A204.1 (cell line): ENCODE measurements at regions not wholly inside any gene's neighbourhood (a gene's known extent, or its start where the extent isn't known, plus 50 kb on each side); places are given as distances from the start of the nearest gene placed in this dataset.
"Not testable (repeated sequence)": the region's sequence is repeated elsewhere in the genome, so short reads cannot be mapped to it uniquely, and the experiment has no call there.

Source experiments
- FAIRE-seq: peaks from 2 replicates; lab custom pipeline; 2012; peaks lifted over from hg19 to GRCh38; lab: Jason Lieb, UNC

DNA sequence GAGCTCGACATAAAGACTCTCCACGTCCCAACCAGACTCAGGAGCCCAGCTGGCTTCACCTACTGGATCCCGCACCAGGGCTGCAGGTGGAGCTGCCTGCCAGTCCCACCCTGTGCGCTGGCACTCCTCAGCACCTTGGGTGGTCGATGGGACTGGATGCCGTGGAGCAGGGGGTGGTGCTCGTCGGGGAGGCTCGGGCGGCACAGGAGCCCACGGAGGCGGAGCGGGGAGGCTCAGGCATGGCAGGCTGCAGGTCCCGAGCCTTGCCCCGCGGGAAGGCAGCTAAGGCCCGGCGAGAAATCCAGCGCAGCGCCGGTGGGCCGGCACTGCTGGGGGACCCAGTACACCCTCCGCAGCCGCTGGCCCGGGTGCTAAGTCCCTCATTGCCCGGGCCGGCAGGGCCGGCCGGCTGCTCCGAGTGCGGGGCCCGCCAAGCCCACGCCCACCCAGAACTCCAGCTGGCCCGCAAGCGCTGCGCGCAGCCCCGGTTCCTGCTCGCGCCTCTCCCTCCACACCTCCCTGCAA, 1520.7 kb downstream of the SUCLG1 start:
- FAIRE-seq: not testable (repeated sequence)

DNA sequence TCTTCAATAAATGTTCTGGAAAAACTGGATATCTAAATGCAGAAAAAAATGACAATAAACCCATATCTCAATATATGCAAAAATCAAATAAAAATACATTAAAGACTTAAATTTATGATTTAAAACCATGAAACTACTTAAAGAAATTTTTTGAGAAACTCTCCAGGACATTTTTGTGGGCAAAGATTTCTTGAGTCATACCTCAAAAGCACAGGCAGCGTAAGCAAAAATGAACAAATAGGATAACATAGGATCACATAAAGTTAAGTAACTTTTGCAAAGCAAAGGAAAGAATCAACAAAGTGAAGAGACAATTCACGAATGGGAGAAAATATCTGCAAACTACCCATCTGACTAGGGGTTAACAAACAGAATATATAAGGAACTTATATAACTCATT, 1545.5 kb downstream of the SUCLG1 start:
- FAIRE-seq: no peak

DNA sequence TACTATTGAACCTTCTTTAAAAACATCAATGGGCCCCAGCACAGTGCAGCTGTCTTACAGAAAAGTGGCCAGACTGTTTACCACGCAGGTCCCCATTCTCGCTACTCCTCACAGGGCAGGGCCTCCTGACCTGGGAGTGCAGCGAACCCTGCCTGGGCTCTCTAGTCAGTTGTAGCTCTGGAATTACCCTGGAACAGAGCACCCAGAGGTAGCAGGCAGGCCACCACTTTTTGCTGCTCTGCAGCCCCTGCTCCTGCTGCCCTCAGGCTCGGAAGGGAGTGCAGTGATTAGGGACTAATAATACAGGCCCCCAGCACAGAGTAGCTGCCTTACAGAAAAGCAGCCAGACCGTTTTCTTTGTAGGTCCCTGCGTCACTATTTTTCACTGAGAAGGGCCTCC, 1563.0 kb downstream of the SUCLG1 start:
- FAIRE-seq: no peak

DNA sequence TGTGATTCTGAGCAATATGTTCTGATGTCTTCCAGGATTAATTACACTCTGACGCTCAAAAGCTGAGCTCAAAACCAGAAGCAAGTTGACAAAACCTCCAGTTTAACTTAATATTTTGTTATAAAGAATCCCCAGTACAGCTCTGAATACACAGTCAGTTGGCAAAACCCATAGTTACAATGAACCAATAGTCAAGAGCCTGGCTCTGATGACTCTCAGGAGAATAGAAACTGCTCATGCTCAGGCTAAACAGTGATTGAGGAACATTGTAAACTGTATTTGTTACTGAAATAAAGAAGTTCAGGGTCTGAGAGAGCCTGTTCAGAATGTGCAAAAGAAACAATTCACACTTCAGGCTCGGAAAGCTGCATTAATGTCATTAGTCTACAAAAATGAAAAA, 1565.9 kb downstream of the SUCLG1 start:
- no peak for FAIRE-seq

DNA sequence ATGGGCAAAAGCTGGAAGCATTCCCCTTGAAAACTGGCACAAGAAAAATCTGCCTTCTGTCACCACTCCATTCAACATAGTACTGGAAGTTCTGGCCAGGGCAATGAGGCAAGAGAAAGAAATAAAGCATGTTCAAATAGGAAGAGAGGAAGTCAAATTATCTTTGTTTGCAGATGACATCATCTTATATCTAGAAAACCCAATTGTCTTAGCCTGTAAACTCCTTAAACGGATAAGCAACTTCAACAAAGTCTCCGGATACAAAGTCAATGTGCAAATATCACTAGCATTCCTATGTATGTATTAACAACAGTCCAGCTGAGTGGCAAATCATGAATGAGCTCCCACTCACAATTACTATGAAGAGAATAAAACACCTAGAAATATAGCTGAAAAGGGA, 1579.3 kb downstream of the SUCLG1 start:
- FAIRE-seq: no peak

DNA sequence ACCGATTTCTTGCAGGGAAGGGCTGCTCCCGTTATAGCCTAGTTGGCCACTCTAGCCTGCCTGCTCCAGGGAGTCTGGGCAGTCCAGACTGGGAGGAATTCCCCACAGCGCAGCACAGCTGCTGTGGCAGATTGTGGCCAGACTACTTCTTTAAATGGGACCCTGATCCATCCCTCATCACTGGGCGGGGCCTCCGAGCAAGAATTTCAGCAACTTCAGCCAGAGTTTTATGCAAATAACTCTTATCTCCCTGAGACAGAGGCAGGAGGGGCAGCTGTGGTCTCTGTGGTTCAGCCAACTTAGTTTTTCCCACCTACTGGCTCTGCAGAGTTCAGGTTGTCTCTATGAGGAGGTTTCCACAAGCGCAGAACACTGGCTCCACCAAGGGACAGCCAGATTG, 1583.2 kb downstream of the SUCLG1 start:
- no peak for FAIRE-seq

DNA sequence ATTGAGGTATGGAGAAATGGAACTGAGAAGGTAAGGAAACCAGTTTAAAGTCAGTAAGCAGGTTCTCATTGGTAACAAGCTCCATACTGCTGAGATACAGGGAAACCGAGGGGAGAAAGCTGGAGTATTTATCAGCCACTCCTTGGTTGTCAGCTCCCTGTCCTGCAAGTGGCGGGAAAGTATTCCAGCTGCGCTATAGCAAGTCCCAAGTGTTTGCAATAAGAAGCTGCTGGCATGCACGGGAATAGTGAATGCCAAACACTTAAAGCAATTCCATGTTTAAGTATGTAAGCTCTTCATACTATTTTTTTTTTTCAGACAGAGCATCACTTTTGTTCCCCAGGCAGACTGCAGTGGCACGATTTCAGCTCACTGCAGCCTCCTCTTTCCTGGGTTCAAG, 1601.1 kb downstream of the SUCLG1 start:
- FAIRE-seq: no peak

DNA sequence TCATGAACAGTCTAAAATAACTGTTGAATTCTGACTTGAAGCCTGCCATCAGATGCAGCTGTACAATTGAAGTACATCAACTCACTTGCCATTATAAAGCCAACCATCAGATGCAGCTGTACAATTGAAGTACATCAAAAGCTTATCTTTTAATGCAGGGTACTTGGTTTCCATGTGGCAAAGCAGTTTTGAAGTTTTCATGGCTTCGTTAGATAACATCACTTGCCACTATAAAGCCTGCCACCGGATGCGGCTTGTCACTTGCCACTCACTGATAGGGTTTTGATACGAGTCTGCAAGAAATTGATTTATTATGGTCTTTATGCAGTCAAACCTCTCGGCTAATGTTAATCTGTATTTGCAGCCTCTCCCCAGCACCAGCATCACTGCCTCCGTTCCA, 1605.8 kb downstream of the SUCLG1 start:
- no peak for FAIRE-seq

DNA sequence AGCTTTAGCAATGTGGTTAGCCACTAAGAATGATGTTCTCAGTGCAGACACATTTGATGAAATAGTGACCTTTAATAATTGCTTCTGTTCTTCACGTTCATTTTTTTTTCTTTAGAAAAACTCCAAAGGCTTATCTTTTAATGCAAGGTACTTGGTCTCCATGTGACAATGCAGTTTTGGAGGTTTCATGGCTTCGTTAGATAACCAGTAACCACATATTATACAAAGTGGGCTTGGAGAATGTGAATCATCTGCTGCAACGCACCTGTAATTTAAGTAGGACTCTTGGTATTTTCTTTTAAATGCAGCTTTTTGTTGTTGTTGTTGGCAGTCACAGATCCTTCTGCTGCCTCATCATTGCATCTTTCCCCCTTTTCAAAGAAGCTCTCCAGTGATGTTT, 1606.3 kb downstream of the SUCLG1 start:
- FAIRE-seq: no peak

DNA sequence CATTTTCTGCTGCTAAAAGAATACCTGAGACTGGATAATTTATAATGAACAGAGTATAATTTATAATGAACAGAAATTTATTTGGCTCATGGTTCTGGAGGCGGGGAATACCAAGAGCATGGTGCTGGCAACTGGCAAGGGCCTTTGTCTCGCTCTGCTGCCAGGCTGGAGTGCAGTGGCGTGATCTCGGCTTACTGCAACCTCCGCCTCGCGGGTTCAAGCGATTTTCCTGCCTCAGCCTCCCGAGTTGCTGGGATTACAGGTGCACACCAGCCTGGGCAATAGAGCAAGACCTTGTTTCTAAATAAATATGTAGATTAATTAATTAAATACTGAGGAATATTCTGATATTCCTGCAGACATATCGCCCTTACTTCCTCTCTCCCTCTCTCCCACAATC, 1610.8 kb downstream of the SUCLG1 start:
- no peak for FAIRE-seq

DNA sequence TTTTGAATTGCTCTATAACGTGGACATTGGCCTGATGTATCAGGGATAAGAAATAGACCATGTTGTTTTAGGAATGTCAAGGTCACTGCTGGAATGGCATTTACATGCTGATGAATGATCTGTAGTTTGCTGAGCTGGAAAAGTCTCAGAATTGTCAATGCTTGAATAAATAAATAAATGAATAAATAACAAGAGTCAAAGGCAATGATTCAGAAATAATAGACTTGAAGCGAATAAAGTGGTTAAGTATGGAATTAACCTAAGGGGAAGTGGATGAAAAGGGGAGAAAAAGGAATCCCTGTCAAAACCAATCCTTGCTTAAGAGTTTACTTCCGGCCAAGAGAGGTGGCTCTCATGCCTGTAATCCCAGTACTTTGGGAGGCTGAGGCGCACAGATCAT, 1620.0 kb downstream of the SUCLG1 start:
- FAIRE-seq: no peak

DNA sequence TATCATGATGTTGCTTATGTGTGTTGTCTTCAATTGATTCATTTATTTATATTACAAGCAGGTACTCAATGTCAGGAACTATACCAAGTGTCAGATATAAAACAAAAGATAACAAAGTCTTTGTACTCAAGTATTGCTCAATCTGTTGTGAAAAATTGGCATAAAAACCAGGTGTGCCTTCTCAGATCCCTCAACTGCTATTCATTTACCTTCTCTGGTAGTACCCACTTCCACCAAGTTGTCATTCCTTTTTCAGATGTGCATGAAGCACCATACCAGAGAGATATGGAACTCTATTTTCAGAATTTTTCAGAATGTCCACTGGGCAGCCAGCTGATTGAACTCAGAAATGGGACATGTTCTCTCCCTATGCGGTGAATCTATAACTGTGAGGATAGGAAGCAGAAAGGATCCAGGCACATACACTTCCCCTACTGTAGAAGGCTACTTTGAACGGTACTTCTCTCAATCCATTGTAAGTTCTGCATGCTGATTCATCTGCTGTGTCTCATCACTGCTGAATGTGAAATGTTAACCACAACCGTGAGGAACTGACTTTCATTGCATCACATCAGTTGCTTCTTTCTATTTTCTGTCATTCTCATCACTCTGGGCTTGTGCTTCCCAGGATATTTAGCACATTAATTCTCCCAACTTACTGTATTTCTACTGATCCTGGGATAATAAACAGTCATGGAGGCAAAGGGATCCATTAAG, 1621.3 kb downstream of the SUCLG1 start:
- FAIRE-seq: no peak

DNA sequence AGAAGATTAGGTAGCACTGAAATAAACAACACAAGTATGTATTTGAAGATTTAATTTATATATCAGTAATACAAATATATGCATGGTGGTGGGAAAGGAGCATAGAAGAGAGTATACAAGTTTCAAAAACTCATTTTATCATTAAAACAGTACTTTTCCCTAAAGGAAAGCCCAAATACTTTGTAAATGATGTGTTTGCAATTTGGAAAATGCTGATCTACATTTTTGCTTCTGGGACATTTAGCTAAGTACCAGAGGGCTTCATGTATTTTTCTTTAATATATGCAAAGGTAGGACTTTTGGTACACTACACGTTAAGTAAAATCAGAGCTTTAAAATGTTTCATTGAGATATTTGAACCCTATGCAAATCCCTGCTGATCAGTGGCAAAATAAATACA, 1624.2 kb downstream of the SUCLG1 start:
- FAIRE-seq: no peak

DNA sequence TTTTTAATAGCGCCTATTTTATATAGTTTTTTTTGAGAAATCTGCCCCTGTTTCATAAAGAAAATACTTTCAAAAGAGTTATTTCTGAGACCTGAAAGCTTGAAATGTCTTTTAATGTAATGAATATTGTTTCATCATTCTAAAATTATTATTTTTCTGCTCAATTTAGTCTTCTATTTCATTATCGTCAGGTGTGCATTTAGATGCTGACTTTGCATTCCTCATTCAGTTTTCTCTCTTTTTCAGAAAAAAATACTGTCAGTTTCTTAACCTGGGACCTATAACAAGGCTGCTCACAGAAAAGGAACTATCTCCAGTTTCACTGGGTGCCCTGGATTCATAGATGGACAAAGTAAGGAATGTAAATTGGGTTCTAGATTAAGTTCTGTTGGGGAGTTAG, 1631.7 kb downstream of the SUCLG1 start:
- FAIRE-seq: no peak

DNA sequence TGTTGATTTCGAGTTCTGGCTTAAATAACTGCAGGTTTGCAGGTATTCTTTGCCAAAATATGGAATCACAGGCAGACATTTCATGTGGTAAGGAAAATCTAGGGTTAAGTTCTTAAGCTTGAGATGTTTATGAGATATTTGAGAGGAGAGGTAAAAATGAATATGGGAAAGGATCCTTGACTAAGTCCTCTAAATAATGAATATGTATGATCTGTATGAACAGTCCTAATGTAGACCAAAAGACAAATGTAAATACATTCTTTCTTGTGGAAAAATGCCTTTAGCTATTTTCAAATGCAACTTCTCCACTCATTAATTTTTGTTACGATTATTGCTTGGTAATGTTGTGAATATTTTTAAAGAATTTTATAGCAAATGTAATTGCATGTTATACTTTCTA, 1632.6 kb downstream of the SUCLG1 start:
- FAIRE-seq: no peak

DNA sequence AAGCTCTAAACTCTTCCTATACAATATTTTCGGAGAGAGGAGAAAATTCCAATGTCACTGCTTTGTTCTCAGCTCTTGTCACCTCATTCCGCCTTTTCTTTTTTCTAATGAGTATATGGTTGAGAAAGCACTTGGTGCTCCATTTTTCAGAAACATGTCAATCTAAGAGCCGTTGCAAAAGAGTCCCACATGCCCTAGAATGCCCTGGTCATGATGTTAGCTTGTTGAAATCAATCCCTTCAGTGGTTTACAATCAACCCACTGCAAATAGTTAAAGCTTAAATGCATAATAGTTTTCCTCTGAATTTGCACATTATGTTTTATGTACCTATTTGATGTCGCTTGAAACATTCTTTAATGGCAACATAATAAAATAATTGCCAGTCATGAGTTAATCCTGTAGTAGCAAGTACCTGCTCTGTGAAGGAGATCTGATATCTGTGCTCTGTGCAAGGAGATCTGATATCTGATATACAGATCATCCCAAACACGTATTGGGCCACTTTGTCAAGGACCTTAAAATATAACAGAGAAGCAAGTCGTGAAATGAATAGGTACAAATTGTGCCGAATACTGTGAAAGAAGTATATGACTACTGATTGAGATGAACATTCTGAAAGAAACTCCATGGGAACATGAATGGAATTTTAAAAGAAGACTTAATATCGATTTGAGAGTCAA, 1633.5 kb downstream of the SUCLG1 start:
- FAIRE-seq: no peak

DNA sequence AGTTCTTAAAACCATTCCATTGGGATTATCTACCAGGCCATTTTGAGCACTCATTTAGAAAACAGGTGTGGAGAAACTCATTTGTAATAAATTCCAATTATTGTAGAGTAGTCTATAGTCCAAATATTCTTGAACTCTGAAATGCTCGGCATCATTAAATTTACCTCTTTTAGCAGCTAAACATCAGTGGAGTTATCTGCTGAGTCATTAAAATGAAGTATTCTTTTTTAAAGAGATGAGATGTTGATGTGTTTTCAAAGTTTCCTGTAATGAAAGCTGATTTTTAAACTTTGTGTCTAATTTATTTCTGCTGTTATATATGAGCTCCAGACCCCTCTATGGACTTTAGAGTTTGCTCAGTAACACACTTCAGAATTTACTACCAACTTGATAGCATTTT, 1635.2 kb downstream of the SUCLG1 start:
- no peak for FAIRE-seq

DNA sequence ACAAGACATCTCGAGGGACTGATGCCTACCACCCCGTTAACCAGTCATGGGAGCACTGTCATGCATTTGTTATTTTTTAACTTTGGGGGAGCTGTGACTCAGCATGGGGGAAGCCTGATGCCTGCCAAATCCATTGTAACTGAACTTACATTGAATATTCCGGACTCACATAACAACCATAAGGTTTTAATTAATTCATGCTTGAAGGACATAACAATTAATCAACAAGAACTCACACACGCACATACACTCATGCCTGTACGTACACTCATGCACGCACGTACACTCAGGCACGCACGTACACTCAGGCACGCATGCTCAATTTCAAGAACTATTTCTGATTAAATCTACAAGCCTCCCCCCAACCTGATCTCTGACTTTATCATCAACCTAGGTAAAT, 1639.1 kb downstream of the SUCLG1 start:
- no peak for FAIRE-seq

DNA sequence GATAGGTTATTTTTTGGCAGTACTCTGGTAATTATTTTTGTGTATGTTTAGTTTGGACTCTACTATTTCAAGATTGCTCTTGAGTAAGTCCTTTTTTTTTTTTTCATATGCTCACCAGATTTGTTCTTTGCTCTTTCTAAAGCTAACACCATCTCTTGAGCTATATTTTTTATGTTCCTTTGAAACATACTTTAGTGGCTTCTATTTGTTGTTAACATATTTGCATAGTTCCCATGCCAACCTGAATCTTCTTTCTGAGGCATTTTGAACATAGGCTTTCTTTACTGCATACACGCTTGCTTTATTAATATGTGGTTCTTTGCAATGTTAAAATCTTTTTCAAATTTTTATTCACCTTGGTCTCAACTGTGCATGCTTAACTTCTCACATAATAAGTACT, 1644.9 kb downstream of the SUCLG1 start:
- no peak for FAIRE-seq

DNA sequence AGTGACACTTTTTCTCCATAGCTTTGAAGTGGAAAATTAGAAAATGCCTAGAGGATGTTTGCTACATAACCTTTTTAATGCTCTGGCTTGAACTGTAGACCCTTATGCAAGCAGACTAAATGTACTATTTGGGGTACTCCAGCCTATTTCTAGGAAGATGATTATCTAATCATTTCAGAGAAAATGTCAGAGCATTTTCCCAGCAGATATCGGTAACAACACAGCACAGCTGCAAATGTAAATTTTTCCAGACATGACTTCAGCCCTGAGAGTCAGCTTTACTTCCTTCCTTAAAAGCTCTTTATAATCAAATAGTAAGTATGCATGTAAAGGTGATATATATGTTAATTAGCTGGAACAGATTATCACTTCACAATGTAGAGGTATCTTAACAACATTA, 1647.1 kb downstream of the SUCLG1 start:
- FAIRE-seq: no peak

DNA sequence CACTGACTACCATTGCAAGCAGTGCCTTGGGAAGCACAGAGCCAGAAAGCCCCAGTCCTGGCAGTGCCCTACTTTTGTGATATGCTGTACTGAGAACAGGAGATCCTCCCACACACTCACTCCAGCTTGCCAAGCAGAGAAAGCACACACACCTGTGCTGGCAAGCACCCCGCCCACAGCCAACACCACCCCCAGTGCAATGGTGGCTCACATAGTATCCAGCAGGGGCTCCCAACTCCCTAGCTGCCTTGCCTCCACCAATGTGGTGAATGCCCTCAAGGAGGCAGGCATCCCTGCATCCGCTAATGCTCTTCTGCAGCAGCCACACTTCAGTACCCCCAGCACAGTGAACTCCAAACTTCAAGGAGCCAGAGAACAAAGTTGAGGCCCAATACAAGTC, 1655.8 kb downstream of the SUCLG1 start:
- FAIRE-seq: no peak

DNA sequence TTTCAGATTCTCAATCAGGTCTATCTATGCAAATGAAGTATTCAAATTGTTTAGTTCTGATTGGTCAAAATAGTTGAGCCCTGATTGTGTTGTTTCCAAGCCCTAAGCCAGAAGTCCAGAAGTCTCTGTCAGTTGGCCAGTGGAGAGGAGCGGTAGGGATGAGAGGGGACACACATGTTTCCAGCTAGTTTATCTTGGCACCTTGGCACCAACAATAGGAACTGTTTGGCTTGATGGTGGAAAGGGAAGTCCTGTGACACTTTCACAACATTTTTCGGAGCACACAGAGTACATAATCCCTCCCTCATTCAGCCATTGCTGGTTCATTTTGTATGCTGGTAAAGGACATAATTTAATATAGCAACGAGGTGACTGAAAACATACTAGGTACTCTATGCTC, 1661.6 kb downstream of the SUCLG1 start:
- FAIRE-seq: no peak

DNA sequence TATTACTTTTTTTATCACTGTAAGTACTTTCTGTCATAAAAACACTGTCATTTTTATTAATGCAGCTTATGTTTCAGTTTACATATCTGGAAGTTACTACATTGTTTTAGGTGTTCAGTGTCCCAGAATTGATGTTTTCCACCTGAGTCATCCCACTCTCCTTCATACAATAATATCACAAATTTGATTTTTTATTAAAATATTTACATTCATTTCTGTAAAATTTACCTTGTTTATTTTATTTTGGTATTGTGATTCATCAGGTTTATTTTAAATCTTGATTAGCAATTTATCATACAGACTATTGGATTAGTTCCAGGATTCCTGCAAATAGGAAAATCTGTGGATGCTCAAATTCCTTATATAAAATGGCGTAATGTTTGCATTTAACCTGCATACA, 1662.9 kb downstream of the SUCLG1 start:
- FAIRE-seq: no peak

DNA sequence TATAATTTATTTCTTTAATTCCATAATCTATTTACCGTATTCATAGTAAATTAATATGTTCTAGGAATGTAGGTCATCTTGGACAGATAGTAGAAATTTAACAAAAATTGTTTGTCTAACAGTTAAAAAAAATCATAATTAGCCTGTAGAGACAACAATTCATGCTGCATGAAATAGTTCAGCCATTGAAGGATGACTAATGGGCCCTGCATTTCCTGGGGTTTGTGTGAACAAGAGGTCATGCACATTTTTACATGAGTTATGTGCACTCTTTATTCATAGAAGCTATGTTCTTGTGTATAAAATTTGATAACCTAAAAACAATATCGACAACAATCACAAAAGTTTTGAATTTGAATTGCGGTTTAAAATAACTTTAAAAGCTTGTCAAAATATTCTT, 1663.6 kb downstream of the SUCLG1 start:
- no peak for FAIRE-seq
